HepG2 (cell line): ENCODE measurements at regions not wholly inside any gene's neighbourhood (a gene's known extent, or its start where the extent isn't known, plus 50 kb on each side); places are given as distances from the start of the nearest gene placed in this dataset.

Experiments used
- ATAC-seq: fragments of 200-7000 bp; cut with Tn5 transposase; 3 replicates; pipeline ENCODE4 v1.9.1; 2020; ENCODE audit warnings: mild to moderate bottlenecking, moderate library complexity
- BruUV-seq: library from RNA; stranded (reverse); fragments of 400-500 nt; replicated peaks from 2 replicates; lab custom pipeline; 2021; lab: Mats Ljungman, UMichigan
- CTCF ChIA-PET: fragments of 300-600 bp; formaldehyde crosslinking; extraction: SDS; loops from one replicate; lab custom pipeline; 2021; ENCODE audit warnings: low total read pairs, inconsistent platforms, low intra/inter-chr PET ratio; lab: Yijun Ruan, JAX
- POLR2A ChIA-PET: fragments of 350-600 bp; sonication (Branson Sonifier 250); formaldehyde crosslinking; loops from one replicate; lab custom pipeline; 2020; ENCODE audit warnings: antibody characterized with exemption, inconsistent platforms; lab: Yijun Ruan, JAX
- DNase-seq: peaks from one replicate; pipeline ENCODE4 v3.0.0-alpha.2; 2015; ENCODE audit warnings: low spot score
- FAIRE-seq: peaks from 3 replicates; lab custom pipeline; 2011; peaks lifted over from hg19 to GRCh38; lab: Jason Lieb, UNC
- H2AFZ ChIP-seq: one replicate; pipeline ENCODE4 v1.6.1; 2011; ENCODE audit warnings: low read length, inconsistent platforms
- H3K27ac ChIP-seq: fragments of 300-600 bp; 3 replicates; pipeline ENCODE4 v1.8.0; 2011; ENCODE audit warnings: mixed run types, mild to moderate bottlenecking, mixed read lengths, low read length, inconsistent platforms; ENCODE audit not compliant: insufficient read depth; ENCODE audit errors: extremely low read length
- H3K27me3 ChIP-seq, 2 experiments: fragments of 200-600 bp in 1 of 2; 2 replicates in 1 of 2; 3 replicates in 1 of 2; pipeline versions ENCODE4 v1.6.0 to v1.8.0; 2011; ENCODE audit warnings: low read length in 2 of 2, mild to moderate bottlenecking in 2 of 2, moderate library complexity in 2 of 2, inconsistent platforms in 1 of 2; ENCODE audit not compliant: insufficient read depth in 2 of 2, control insufficient read depth in 1 of 2
- H3K36me3 ChIP-seq, 2 experiments: fragments of 200-600 bp in 1 of 2; replicated peaks in 1 of 2; 2 replicates in 1 of 2; 3 replicates in 1 of 2; pipeline versions ENCODE4 v1.5.1 to v1.8.0; 2011; ENCODE audit warnings: low read length in 2 of 2, inconsistent platforms in 1 of 2; ENCODE audit not compliant: insufficient read depth in 2 of 2, control insufficient read depth in 1 of 2
- H3K4me1 ChIP-seq: 2 replicates; pipeline ENCODE4 v1.5.1; 2012; ENCODE audit warnings: low read length, inconsistent platforms; ENCODE audit not compliant: insufficient read depth
- H3K4me2 ChIP-seq: 2 replicates; pipeline ENCODE4 v1.6.0; 2011; ENCODE audit warnings: low read depth, low read length, inconsistent platforms
- H3K4me3 ChIP-seq, 3 experiments: fragments of 200-600 bp in 1 of 3; sonication (generic), shearing (Covaris generic) in 1 of 3; replicated peaks in 1 of 3; 2 replicates each; pipeline ENCODE4 v1.5.1; 2011 to 2016; ENCODE audit warnings: low read length in 3 of 3, inconsistent platforms in 2 of 3, low read depth in 2 of 3, mild to moderate bottlenecking in 2 of 3, control low read depth in 1 of 3, mixed read lengths in 1 of 3; ENCODE audit not compliant: insufficient read depth in 1 of 3
- H3K79me2 ChIP-seq: one replicate; pipeline ENCODE4 v1.6.1; 2011; ENCODE audit warnings: low read length, inconsistent platforms; ENCODE audit not compliant: insufficient read depth
- H3K9ac ChIP-seq: 2 replicates; pipeline ENCODE4 v1.6.0; 2011; ENCODE audit warnings: mild to moderate bottlenecking, low read depth, low read length, inconsistent platforms; ENCODE audit not compliant: insufficient read depth
- H3K9me3 ChIP-seq: 2 replicates; pipeline ENCODE4 v1.5.1; 2012; ENCODE audit warnings: mild to moderate bottlenecking, low read length
- H4K20me1 ChIP-seq: 2 replicates; pipeline ENCODE4 v1.6.0; 2011; ENCODE audit warnings: inconsistent platforms, mild to moderate bottlenecking, low read length, moderate library complexity; ENCODE audit not compliant: insufficient read depth
- ASH2L ChIP-seq: fragments of 300-600, 200-600 bp; sonication (generic); IDR thresholded peaks from 2 replicates; pipeline ENCODE4 v1.7.0; 2017; ENCODE audit warnings: low read depth, mild to moderate bottlenecking, moderate library complexity, mixed read lengths, low read length; ENCODE audit not compliant: insufficient read length
- ERF ChIP-seq: IDR thresholded peaks from 2 replicates; pipeline ENCODE4 v1.6.1; 2018; ENCODE audit warnings: missing biosample characterization, missing genetic modification reagents
- NPAS2 ChIP-seq: sonication (generic); formaldehyde crosslinking; IDR thresholded peaks from 2 replicates; pipeline ENCODE4 v1.8.0; 2022; ENCODE audit warnings: mild to moderate bottlenecking, missing genetic modification reagents, borderline replicate concordance
- ZFP82 ChIP-seq: sonication (generic); formaldehyde crosslinking; IDR thresholded peaks from 2 replicates; pipeline ENCODE4 v1.5.1; 2020; ENCODE audit warnings: mild to moderate bottlenecking, missing genetic modification reagents, borderline replicate concordance
- ZMAT3 ChIP-seq: sonication (generic); formaldehyde crosslinking; conservative IDR thresholded peaks from 2 replicates; pipeline ENCODE4 v1.7.0; 2021; ENCODE audit warnings: missing genetic modification reagents
- ZSCAN20 ChIP-seq: sonication (generic); formaldehyde crosslinking; IDR thresholded peaks from 2 replicates; pipeline ENCODE4 v1.4.0; 2020; ENCODE audit warnings: missing genetic modification reagents, mild to moderate bottlenecking, borderline replicate concordance
- WGBS: methylation state at CpG from one replicate; pipeline ENCODE4 v1.1.6; 2017; ENCODE audit warnings: low lambda C conversion rate; 5-methylcytosine and 5-hydroxymethylcytosine counted together
- in situ Hi-C: cut with HindIII; loops from 2 replicates; pipeline ENCODE4 v1.10.0; 2017; ENCODE audit warnings: low pct_unique_long_range_greater_than_20kb; ENCODE audit not compliant: extremely low pct_ligation_motif_present
- intact Hi-C: fragments of 100-400 bp; cut with micrococcal nuclease; formaldehyde crosslinking; loops from one replicate; pipeline ENCODE4 v1.10.0; 2022; ENCODE audit not compliant: unreplicated experiment
- TF ChIP-seq, protein P1 (sequence below), 2 experiments: IDR thresholded peaks; 2 replicates each; pipeline ENCODE4 v1.6.1; 2011 to 2012; ENCODE audit warnings: low read length in 2 of 2, borderline replicate concordance in 1 of 2, low read depth in 1 of 2, mild to moderate bottlenecking in 1 of 2, moderate library complexity in 1 of 2

DNA sequence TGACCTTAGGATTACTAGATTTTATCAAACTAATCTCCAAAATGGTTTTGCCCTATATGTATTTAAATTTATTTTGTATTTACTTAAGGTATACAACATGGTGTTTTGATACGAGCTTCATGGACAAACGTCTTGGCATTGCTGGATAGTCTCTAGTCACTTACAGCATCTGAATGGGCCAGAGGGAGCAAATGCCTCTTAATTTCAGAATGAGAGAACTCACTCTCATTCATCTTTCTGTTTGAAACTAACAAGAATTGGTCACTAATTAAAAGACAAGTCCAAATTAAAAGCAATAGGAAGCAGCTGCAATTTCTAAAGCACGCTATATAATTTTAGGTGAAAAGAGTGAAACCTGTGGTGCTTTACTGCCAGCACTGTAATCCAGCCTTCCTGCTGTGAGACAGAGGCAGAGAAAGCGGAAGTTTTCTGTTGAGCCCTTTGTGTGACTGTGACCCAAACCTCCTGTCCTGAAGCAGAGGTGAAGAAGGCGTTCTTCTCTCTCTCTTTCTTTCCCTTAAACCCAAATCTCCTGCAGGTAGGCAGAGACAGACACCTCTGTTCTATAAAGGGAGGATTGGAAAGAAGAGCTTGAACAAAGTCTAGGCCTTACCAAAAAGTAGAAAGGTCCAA lies 184.6 kb upstream of the NAV3 start (continued):
- TF ChIP-seq NPAS2 = no peak
- no peak for TF ChIP-seq ZMAT3 (CRISPR knock-in tag)
- TF ChIP-seq, protein P1, sequence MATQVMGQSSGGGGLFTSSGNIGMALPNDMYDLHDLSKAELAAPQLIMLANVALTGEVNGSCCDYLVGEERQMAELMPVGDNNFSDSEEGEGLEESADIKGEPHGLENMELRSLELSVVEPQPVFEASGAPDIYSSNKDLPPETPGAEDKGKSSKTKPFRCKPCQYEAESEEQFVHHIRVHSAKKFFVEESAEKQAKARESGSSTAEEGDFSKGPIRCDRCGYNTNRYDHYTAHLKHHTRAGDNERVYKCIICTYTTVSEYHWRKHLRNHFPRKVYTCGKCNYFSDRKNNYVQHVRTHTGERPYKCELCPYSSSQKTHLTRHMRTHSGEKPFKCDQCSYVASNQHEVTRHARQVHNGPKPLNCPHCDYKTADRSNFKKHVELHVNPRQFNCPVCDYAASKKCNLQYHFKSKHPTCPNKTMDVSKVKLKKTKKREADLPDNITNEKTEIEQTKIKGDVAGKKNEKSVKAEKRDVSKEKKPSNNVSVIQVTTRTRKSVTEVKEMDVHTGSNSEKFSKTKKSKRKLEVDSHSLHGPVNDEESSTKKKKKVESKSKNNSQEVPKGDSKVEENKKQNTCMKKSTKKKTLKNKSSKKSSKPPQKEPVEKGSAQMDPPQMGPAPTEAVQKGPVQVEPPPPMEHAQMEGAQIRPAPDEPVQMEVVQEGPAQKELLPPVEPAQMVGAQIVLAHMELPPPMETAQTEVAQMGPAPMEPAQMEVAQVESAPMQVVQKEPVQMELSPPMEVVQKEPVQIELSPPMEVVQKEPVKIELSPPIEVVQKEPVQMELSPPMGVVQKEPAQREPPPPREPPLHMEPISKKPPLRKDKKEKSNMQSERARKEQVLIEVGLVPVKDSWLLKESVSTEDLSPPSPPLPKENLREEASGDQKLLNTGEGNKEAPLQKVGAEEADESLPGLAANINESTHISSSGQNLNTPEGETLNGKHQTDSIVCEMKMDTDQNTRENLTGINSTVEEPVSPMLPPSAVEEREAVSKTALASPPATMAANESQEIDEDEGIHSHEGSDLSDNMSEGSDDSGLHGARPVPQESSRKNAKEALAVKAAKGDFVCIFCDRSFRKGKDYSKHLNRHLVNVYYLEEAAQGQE (IDR thresholded peaks at IDR 0.05; ENCODE audit: borderline replicate concordance in 1 of 2, low read depth in 1 of 2, low read length in 2 of 2) = no peak
- no peak for TF ChIP-seq ZSCAN20 (CRISPR knock-in tag)

DNA sequence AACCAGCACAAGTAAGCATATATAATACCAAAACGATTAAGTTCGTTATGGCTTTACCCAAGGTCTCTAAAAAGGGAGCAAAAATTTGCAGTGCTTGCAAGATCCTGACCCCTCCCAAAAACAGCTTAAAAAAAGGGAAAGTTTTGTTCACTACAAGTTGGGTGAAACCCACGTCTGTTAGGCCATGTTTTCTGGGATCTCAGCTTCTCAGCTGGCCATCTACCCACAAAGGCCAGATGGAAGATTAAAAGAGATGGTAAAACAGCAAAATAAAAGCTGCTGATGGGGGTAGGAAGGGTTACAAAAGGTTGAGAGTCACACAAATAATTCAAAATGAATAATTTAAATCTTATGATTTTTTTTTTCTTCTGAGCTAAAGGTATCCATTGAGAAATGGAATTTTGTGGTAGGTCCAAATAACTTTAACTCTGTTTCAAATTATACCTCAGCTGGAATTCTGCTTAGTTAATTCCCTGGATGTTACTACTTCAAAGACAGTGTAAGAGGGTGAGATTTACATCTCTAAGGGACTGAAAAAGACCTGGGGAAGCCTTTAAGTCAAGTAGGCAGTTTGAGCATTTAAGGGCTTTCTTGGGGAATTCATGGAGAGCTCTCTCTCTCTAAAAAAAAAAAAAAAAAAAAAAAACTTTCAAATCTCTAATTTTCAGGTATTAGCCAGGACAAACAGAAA lies 185.6 kb upstream of the NAV3 start:
- DNase-seq (no peak), FAIRE-seq (no peak), ATAC-seq (no peak)
- Histone ChIP-seq H3K36me3 (no peaks in the 10 kb centered on the region), H3K9me3 (no peaks in the 10 kb centered on the region), H3K9ac (no peak overlapping the region), H3K4me2 (no peak overlapping the region), H3K27ac (no peak overlapping the region), H3K79me2 (no peaks in the 10 kb centered on the region), H4K20me1 (no peaks in the 10 kb centered on the region), H2AFZ (no peak overlapping the region), H3K4me3 (peak overlapping the region in 1 of 3 experiments; percentile 7; a peak in 1 of 6 replicates), H3K27me3 (no peaks in the 10 kb centered on the region), H3K4me1 (no peaks in the 10 kb centered on the region)
- 4% methylated on average over 3 of the region's 3 CpGs for WGBS
- BruUV-seq = no TSS peak
- TF ChIP-seq ZFP82 (CRISPR knock-in tag) (no peak), ASH2L (no peak), ERF (CRISPR knock-in tag) (no peak)
- POLR2A ChIA-PET = no interaction called here
- in situ Hi-C loops = no loop called here
- CTCF ChIA-PET = no interaction called here
- intact Hi-C loops = no loop called here
